ENCODE measurements at regions not wholly inside any gene's neighbourhood (a gene's known extent, or its start where the extent isn't known, plus 50 kb on each side); places are given as distances from the start of the nearest gene placed in this dataset.

DNA sequence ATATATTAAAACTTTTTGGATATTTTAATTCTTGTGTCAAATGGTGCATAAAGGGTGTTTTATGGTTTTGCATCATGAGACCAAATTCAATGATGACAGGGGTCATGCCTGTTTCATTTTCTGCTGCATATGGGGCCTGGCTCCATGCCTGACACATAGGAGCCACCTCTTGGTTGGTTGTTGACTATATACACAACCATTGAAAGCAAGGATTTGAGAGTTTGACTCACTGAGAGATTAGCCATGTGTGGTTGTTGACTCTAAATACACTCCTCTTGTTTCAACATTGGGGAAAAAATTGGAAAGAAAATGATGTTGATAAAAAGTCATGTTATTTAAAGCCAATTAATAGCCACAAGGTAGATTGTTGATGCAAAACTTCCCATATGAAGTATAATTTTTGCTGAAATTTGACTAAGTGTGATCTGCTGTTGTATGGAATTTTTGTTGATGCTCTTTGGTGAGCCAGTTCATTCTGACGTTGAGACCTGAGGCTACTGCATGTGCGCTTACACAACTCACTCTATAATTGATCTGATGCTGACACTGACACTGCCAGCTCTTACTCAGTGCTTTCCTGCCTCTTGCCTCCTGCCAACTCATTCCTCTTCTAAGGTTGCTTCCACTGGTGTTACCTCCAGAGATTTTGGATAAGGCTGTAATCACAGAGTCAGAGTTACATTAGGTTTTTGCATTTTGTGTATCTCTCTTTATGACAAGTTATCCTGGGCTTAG, 446.2 kb upstream of the SLC14A2 start:
- ChIA-PET POLR2A (no interaction called here), SMC1A (ENCODE audit: uncharacterized antibody, unreplicated experiment) (no interaction called here), RAD21 (ENCODE audit: unreplicated experiment) (no interaction called here), CTCF (no interaction called here)
- Histone ChIP-seq H3K36me3 (ENCODE audit: control insufficient read depth in 2 of 2, insufficient read depth in 2 of 2, low read length in 1 of 2) (no peaks in the 10 kb centered on the region), H3K27ac (ENCODE audit: control insufficient read depth, insufficient read depth) (no peak overlapping the region), H3K27me3 (replicated peaks in 1 of 2; ENCODE audit: control insufficient read depth in 2 of 2, insufficient read depth in 2 of 2, low read length in 1 of 2) (no peaks in the 10 kb centered on the region), H3K79me2 (ENCODE audit: control insufficient read depth, insufficient read depth, low read length) (no peaks in the 10 kb centered on the region), H2AFZ (ENCODE audit: control insufficient read depth, low read depth, low read length) (no peak overlapping the region), H4K20me1 (ENCODE audit: control insufficient read depth, insufficient read depth) (no peaks in the 10 kb centered on the region), H3K9me3 (replicated peaks; ENCODE audit: control insufficient read depth, insufficient read depth, low read length) (no peaks in the 10 kb centered on the region), H3K4me1 (ENCODE audit: control insufficient read depth, insufficient read depth, low read length) (0 out of 2 replicates have a peak, but pooled peaks cover 4% of the 10 kb centered on the region), H3K9ac (ENCODE audit: control insufficient read depth, insufficient read depth, low read length) (no peak overlapping the region), H3K4me3 (no peak overlapping the region), H3K4me2 (ENCODE audit: control insufficient read depth, insufficient read depth) (no peak overlapping the region)
- no peak for TF ChIP-seq SMARCA5 (IDR thresholded peaks at IDR 0.05)
- no peak for TF ChIP-seq CHD2 (IDR thresholded peaks at IDR 0.05; ENCODE audit: borderline replicate concordance, low read depth, low read length)
- TF ChIP-seq MEF2B (IDR thresholded peaks at IDR 0.05; ENCODE audit: partially characterized antibody, poor library complexity, severe bottlenecking): no peak
- TF ChIP-seq TCF12 (IDR thresholded peaks at IDR 0.05; ENCODE audit: low read depth, low read length): no peak
- DNase-seq (ENCODE audit: low read depth, low spot score): no peak
- no peak for ATAC-seq
- no TSS peak for BruUV-seq (replicated peaks)
- intact Hi-C loops (cut with micrococcal nuclease; ENCODE audit: unreplicated experiment) (no loop called here), in situ Hi-C loops (cut with MboI) (no loop called here)
- WGBS (ENCODE audit: insufficient coverage, insufficient replicate concordance, low lambda C conversion rate, missing lambda C conversion rate): 100% methylated on average over 2 of the region's 2 CpGs
- FAIRE-seq: no peak

DNA sequence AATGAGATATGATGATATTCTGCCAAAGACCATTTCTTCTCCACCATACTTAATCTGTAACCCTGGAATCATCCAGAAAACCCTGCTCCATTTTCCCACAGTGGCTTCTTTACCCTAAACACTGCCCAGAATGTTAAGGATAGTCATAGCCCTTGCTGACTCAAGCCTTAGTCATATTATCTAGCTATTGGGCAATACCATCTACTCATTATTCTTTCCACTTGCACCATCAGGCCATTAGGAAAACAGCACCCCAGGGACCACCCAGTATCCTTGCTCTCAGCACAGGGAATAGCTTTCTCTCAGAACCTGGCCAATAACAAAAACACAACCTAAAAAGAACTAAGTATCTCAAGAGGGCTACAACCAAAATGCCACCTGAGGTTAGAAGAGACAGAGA, 445.7 kb upstream of the SLC14A2 start:
- Histone ChIP-seq H3K27ac (ENCODE audit: control insufficient read depth, insufficient read depth) (no peak overlapping the region), H3K79me2 (ENCODE audit: control insufficient read depth, insufficient read depth, low read length) (no peaks in the 10 kb centered on the region), H3K4me2 (ENCODE audit: control insufficient read depth, insufficient read depth) (no peak overlapping the region), H3K27me3 (replicated peaks in 1 of 2; ENCODE audit: control insufficient read depth in 2 of 2, insufficient read depth in 2 of 2, low read length in 1 of 2) (no peaks in the 10 kb centered on the region), H3K9me3 (replicated peaks; ENCODE audit: control insufficient read depth, insufficient read depth, low read length) (no peaks in the 10 kb centered on the region), H3K4me1 (ENCODE audit: control insufficient read depth, insufficient read depth, low read length) (0 out of 2 replicates have a peak, but pooled peaks cover 4% of the 10 kb centered on the region), H3K36me3 (ENCODE audit: control insufficient read depth in 2 of 2, insufficient read depth in 2 of 2, low read length in 1 of 2) (no peaks in the 10 kb centered on the region), H2AFZ (ENCODE audit: control insufficient read depth, low read depth, low read length) (no peak overlapping the region), H3K9ac (ENCODE audit: control insufficient read depth, insufficient read depth, low read length) (no peak overlapping the region), H4K20me1 (ENCODE audit: control insufficient read depth, insufficient read depth) (no peaks in the 10 kb centered on the region), H3K4me3 (no peak overlapping the region)
- RAD21 ChIA-PET (ENCODE audit: unreplicated experiment): no interaction called here
- FAIRE-seq: no peak
- DNase-seq (ENCODE audit: low read depth, low spot score): no peak
- BruUV-seq (replicated peaks): no TSS peak
- no peak for ATAC-seq
- intact Hi-C loops (cut with micrococcal nuclease; ENCODE audit: unreplicated experiment) (no loop called here), in situ Hi-C loops (cut with MboI) (no loop called here)
- CTCF ChIA-PET: no interaction called here
- TF ChIP-seq, protein P1, sequence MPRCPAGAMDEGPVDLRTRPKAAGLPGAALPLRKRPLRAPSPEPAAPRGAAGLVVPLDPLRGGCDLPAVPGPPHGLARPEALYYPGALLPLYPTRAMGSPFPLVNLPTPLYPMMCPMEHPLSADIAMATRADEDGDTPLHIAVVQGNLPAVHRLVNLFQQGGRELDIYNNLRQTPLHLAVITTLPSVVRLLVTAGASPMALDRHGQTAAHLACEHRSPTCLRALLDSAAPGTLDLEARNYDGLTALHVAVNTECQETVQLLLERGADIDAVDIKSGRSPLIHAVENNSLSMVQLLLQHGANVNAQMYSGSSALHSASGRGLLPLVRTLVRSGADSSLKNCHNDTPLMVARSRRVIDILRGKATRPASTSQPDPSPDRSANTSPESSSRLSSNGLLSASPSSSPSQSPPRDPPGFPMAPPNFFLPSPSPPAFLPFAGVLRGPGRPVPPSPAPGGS (IDR thresholded peaks at IDR 0.05; ENCODE audit: borderline replicate concordance, insufficient read depth, low read depth, low read length, poor library complexity, severe bottlenecking): no peak
- TF ChIP-seq SMC3 (IDR thresholded peaks at IDR 0.05; ENCODE audit: borderline replicate concordance, low read length) (no peak), RB1 (IDR thresholded peaks at IDR 0.05; ENCODE audit: borderline replicate concordance) (no peak), SRF (IDR thresholded peaks at IDR 0.05; ENCODE audit: low read depth in 2 of 2, low read length in 2 of 2) (no peak), CREM (IDR thresholded peaks at IDR 0.05; ENCODE audit: low read depth) (no peak), RAD21 (IDR thresholded peaks at IDR 0.05; ENCODE audit: insufficient read depth, low read depth, low read length) (no peak)
- SMC1A ChIA-PET (ENCODE audit: uncharacterized antibody, unreplicated experiment): no interaction called here
- POLR2A ChIA-PET: no interaction called here

All from GM12878 (cell line).